Right lobe of liver (tissue), 4 donors: ENCODE measurements at regions not wholly inside any gene's neighbourhood (a gene's known extent, or its start where the extent isn't known, plus 50 kb on each side); places are given as distances from the start of the nearest gene placed in this dataset.

Experiments
- POLR2A ChIP-seq: fragments of 450-650 bp; IDR thresholded peaks from one replicate; pipeline ENCODE4 v1.6.1; 2017; ENCODE audit warnings: antibody characterized with exemption, mild to moderate bottlenecking
- TF ChIP-seq, protein P1 (sequence below), 4 donors: fragments of 200-600 bp in 3 of 4; fragments of 450-650 bp in 1 of 4; IDR thresholded peaks; one replicate each; pipeline versions ENCODE4 v1.5.1 to v1.8.0; 2016 to 2022; ENCODE audit warnings: antibody characterized with exemption in 4 of 4, mild to moderate bottlenecking in 2 of 4
- donor health status: DM: no; HTN: no; CAD: no.
- donor health status: DM: no; HTN: no; CAD: no.
- donor health status: DM: no; HTN: yes; CAD: no.

DNA sequence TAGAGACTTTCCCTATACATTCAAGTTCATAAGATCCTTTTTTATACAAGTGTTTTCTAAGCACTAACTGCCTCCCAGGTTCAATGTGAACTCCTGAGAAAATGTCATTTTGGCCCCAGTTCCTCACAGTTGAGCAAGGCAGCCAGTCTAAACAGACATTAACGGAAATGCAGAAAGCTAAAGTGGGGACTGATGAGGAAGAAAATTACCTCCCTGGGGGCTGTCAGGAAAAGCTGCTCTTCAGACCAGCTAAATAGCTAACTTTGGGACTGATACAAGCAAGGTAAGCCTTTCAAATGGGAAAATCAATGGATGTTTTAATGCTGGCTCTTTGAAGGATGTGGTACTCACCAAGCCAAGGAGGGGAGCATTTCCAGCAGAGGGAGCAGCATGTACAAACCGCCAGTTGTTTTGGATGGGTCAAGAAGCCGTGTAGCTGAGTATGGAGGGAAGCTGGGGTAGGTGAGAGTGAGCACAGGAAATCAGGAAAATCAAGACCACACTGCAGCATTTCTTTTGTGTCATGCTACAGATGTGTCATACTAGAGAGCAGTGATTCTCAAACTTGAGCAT lies 180.8 kb upstream of the CHD6 start:
- TF ChIP-seq, protein P1, sequence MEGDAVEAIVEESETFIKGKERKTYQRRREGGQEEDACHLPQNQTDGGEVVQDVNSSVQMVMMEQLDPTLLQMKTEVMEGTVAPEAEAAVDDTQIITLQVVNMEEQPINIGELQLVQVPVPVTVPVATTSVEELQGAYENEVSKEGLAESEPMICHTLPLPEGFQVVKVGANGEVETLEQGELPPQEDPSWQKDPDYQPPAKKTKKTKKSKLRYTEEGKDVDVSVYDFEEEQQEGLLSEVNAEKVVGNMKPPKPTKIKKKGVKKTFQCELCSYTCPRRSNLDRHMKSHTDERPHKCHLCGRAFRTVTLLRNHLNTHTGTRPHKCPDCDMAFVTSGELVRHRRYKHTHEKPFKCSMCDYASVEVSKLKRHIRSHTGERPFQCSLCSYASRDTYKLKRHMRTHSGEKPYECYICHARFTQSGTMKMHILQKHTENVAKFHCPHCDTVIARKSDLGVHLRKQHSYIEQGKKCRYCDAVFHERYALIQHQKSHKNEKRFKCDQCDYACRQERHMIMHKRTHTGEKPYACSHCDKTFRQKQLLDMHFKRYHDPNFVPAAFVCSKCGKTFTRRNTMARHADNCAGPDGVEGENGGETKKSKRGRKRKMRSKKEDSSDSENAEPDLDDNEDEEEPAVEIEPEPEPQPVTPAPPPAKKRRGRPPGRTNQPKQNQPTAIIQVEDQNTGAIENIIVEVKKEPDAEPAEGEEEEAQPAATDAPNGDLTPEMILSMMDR (IDR thresholded peaks at IDR 0.05) = no peak
- TF ChIP-seq POLR2A = no peak
